HEK293 (cell line): ENCODE measurements at regions not wholly inside any gene's neighbourhood (a gene's known extent, or its start where the extent isn't known, plus 50 kb on each side); places are given as distances from the start of the nearest gene placed in this dataset.

Experiments
- ATF2 ChIP-seq: fragments of 450-650 bp; formaldehyde crosslinking; IDR thresholded peaks from 2 replicates; pipeline ENCODE4 v1.5.1; 2016; ENCODE audit warnings: missing biosample characterization, missing genetic modification characterization, low read depth
- CTCF ChIP-seq: fragments of 450-650 bp; formaldehyde crosslinking; IDR thresholded peaks from 2 replicates; pipeline ENCODE4 v1.5.1; 2016; ENCODE audit warnings: missing biosample characterization, missing genetic modification characterization
- ELK4 ChIP-seq: IDR thresholded peaks from 2 replicates; pipeline ENCODE4 v1.6.1; 2011; ENCODE audit warnings: mild to moderate bottlenecking, low read depth, low read length, borderline replicate concordance
- GLI4 ChIP-seq: fragments of 450-650 bp; formaldehyde crosslinking; IDR thresholded peaks from 2 replicates; pipeline ENCODE4 v1.5.1; 2016; ENCODE audit warnings: missing biosample characterization, missing genetic modification characterization
- PRDM4 ChIP-seq: fragments of 450-650 bp; formaldehyde crosslinking; IDR thresholded peaks from 2 replicates; pipeline ENCODE4 v1.5.1; 2017; ENCODE audit warnings: missing biosample characterization, missing genetic modification characterization
- SETDB1 ChIP-seq: IDR thresholded peaks from one replicate; pipeline ENCODE4 v1.6.1; 2017; ENCODE audit warnings: mild to moderate bottlenecking, low read length, moderate library complexity, mixed read lengths; ENCODE audit not compliant: insufficient read length
- ZBTB48 ChIP-seq: fragments of 450-650 bp; formaldehyde crosslinking; IDR thresholded peaks from 2 replicates; pipeline ENCODE4 v1.5.1; 2016; ENCODE audit warnings: missing biosample characterization, missing genetic modification characterization
- ZEB2 ChIP-seq: fragments of 450-650 bp; formaldehyde crosslinking; IDR thresholded peaks from 2 replicates; pipeline ENCODE4 v1.5.1; 2016; ENCODE audit warnings: missing biosample characterization, missing genetic modification characterization
- ZIC2 ChIP-seq: fragments of 450-650 bp; formaldehyde crosslinking; IDR thresholded peaks from 2 replicates; pipeline ENCODE4 v1.5.1; 2016; ENCODE audit warnings: missing biosample characterization, missing genetic modification characterization
- ZNF10 ChIP-seq: fragments of 450-650 bp; formaldehyde crosslinking; IDR thresholded peaks from 2 replicates; pipeline ENCODE4 v1.5.1; 2017; ENCODE audit warnings: missing biosample characterization, missing genetic modification characterization
- ZNF114 ChIP-seq: fragments of 450-650 bp; formaldehyde crosslinking; IDR thresholded peaks from 2 replicates; pipeline ENCODE4 v1.5.0; 2017; ENCODE audit warnings: missing biosample characterization, missing genetic modification characterization
- ZNF449 ChIP-seq: fragments of 450-650 bp; formaldehyde crosslinking; IDR thresholded peaks from 2 replicates; pipeline ENCODE4 v1.5.1; 2017; ENCODE audit warnings: missing biosample characterization, mild to moderate bottlenecking, missing genetic modification characterization, moderate library complexity
- ZNF488 ChIP-seq: fragments of 450-650 bp; formaldehyde crosslinking; IDR thresholded peaks from 2 replicates; pipeline ENCODE4 v1.5.1; 2016; ENCODE audit warnings: missing biosample characterization, missing genetic modification characterization
- ZNF521 ChIP-seq: fragments of 450-650 bp; formaldehyde crosslinking; IDR thresholded peaks from 2 replicates; pipeline ENCODE4 v1.5.1; 2017; ENCODE audit warnings: missing biosample characterization, mild to moderate bottlenecking, missing genetic modification characterization
- ZNF548 ChIP-seq: fragments of 450-650 bp; formaldehyde crosslinking; IDR thresholded peaks from 2 replicates; pipeline ENCODE4 v1.5.1; 2016; ENCODE audit warnings: missing biosample characterization, missing genetic modification characterization
- ZNF645 ChIP-seq: fragments of 450-650 bp; formaldehyde crosslinking; IDR thresholded peaks from 2 replicates; pipeline ENCODE4; 2016; ENCODE audit warnings: missing biosample characterization, missing genetic modification characterization
- ZNF658 ChIP-seq: fragments of 450-650 bp; formaldehyde crosslinking; IDR thresholded peaks from 2 replicates; pipeline ENCODE4; 2016; ENCODE audit warnings: missing biosample characterization, missing genetic modification characterization
- ZNF660 ChIP-seq: fragments of 450-650 bp; IDR thresholded peaks from 2 replicates; pipeline ENCODE4 v1.5.1; 2018; ENCODE audit warnings: missing biosample characterization, mild to moderate bottlenecking, missing genetic modification characterization
- ZNF664 ChIP-seq: fragments of 450-650 bp; formaldehyde crosslinking; IDR thresholded peaks from 2 replicates; pipeline ENCODE4 v1.5.1; 2016; ENCODE audit warnings: missing biosample characterization, missing genetic modification characterization
- ZNF76 ChIP-seq: fragments of 450-650 bp; formaldehyde crosslinking; IDR thresholded peaks from 2 replicates; pipeline ENCODE4; 2016; ENCODE audit warnings: low read depth, missing biosample characterization, missing genetic modification characterization, borderline replicate concordance
- ZSCAN18 ChIP-seq: fragments of 450-650 bp; formaldehyde crosslinking; IDR thresholded peaks from 2 replicates; pipeline ENCODE4 v1.5.1; 2016; ENCODE audit warnings: missing biosample characterization, missing genetic modification characterization
- ZXDB ChIP-seq: fragments of 450-650 bp; formaldehyde crosslinking; IDR thresholded peaks from 2 replicates; pipeline ENCODE4 v1.5.1; 2016; ENCODE audit warnings: missing biosample characterization, missing genetic modification characterization

- TF ChIP-seq ZNF548 (tag by site-specific recombination) (no peak), ZNF645 (tag by site-specific recombination) (no peak), ZNF658 (tag by site-specific recombination) (no peak), CTCF (tag by site-specific recombination) (no peak), ZNF76 (tag by site-specific recombination) (no peak), ATF2 (peak; percentile 76), ZNF660 (tag by site-specific recombination) (no peak), ZNF488 (tag by site-specific recombination) (no peak), ZNF10 (tag by site-specific recombination) (no peak), ZBTB48 (tag by site-specific recombination) (peak; percentile 53; the same call in 1 of the 2 replicates), ZNF114 (tag by site-specific recombination) (no peak), PRDM4 (tag by site-specific recombination) (no peak), ZXDB (tag by site-specific recombination) (no peak), ZNF521 (tag by site-specific recombination) (no peak), SETDB1 (peak; percentile 40), ELK4 (no peak), ZSCAN18 (tag by site-specific recombination) (no peak), ZNF449 (tag by site-specific recombination) (no peak), ZIC2 (tag by site-specific recombination) (no peak), GLI4 (tag by site-specific recombination) (no peak), ZEB2 (tag by site-specific recombination) (no peak), ZNF664 (tag by site-specific recombination) (no peak)
Observed at GRCh38 chr6:164098857-164099267, 684.3 kb downstream of the QKI start (continued).
